ENCODE measurements at regions not wholly inside any gene's neighbourhood (a gene's known extent, or its start where the extent isn't known, plus 50 kb on each side); places are given as distances from the start of the nearest gene placed in this dataset.
"Not testable (repeated sequence)": the region's sequence is repeated elsewhere in the genome, so short reads cannot be mapped to it uniquely, and the experiment has no call there.

GRCh38 chr15:77944002-77944867 is 133.3 kb downstream of the TBC1D2B start:
- DNase-seq (ENCODE audit: low read depth in 2 of 2), result peak; percentile 76 to 79

- DNase-seq (ENCODE audit: low read depth in 2 of 2), result no peak
Observed at GRCh38 chr15:77942611-77943211, 134.8 kb downstream of the TBC1D2B start.

- not testable (repeated sequence) for DNase-seq (ENCODE audit: low read depth in 2 of 2)
Observed at GRCh38 chr15:77941090-77941827, 136.3 kb downstream of the TBC1D2B start.

- DNase-seq (ENCODE audit: low read depth in 2 of 2), result no peak
Observed at GRCh38 chr15:77940381-77940947, 137.0 kb downstream of the TBC1D2B start.

GRCh38 chr15:77939851-77940250 is 137.7 kb downstream of the TBC1D2B start:
- no peak for DNase-seq (ENCODE audit: low read depth in 2 of 2)

- peak; percentile 16 to 34 for DNase-seq (ENCODE audit: low read depth in 2 of 2)
Observed at GRCh38 chr15:77939026-77939425, 138.5 kb downstream of the TBC1D2B start.

- not testable (repeated sequence) for DNase-seq (ENCODE audit: low read depth in 2 of 2)
Observed at GRCh38 chr15:77938546-77938945, 139.0 kb downstream of the TBC1D2B start.

- DNase-seq (ENCODE audit: low read depth in 2 of 2), result not testable (repeated sequence)
Observed at GRCh38 chr15:77936567-77936966, 140.9 kb downstream of the TBC1D2B start.

GRCh38 chr15:77934516-77934915 is 143.0 kb downstream of the TBC1D2B start:
- DNase-seq (ENCODE audit: low read depth in 2 of 2), result not testable (repeated sequence)

GRCh38 chr15:77930907-77931306 is 146.6 kb downstream of the TBC1D2B start:
- not testable (repeated sequence) for DNase-seq (ENCODE audit: low read depth in 2 of 2)

- not testable (repeated sequence) for DNase-seq (ENCODE audit: low read depth in 2 of 2)
Observed at GRCh38 chr15:77930490-77930889, 147.0 kb downstream of the TBC1D2B start.

GRCh38 chr15:77926789-77927188 is 150.7 kb downstream of the TBC1D2B start:
- DNase-seq (ENCODE audit: low read depth in 2 of 2), result peak in 1 of 2 donors; percentile 20

- not testable (repeated sequence) for DNase-seq (ENCODE audit: low read depth in 2 of 2)
Observed at GRCh38 chr15:77926296-77926695, 151.2 kb downstream of the TBC1D2B start.

- not testable (repeated sequence) for DNase-seq (ENCODE audit: low read depth in 2 of 2)
Observed at GRCh38 chr15:77925101-77925500, 152.4 kb downstream of the TBC1D2B start.

- no peak for DNase-seq (ENCODE audit: low read depth in 2 of 2)
Observed at GRCh38 chr15:77921664-77922063, 155.8 kb downstream of the TBC1D2B start.

GRCh38 chr15:77916966-77917635 is 160.4 kb downstream of the TBC1D2B start:
- DNase-seq (ENCODE audit: low read depth in 2 of 2), result not testable (repeated sequence)

GRCh38 chr15:77915961-77916330 is 161.6 kb downstream of the TBC1D2B start:
- DNase-seq (ENCODE audit: low read depth in 2 of 2), result not testable (repeated sequence)

- DNase-seq (ENCODE audit: low read depth in 2 of 2), result no peak
Observed at GRCh38 chr15:77915261-77915960, 162.1 kb downstream of the TBC1D2B start.

GRCh38 chr15:77914531-77914930 is 163.0 kb downstream of the TBC1D2B start:
- DNase-seq (ENCODE audit: low read depth in 2 of 2), result not testable (repeated sequence)

All from lung microvascular endothelial cell (primary cell).